ENCODE measurements at regions not wholly inside any gene's neighbourhood (a gene's known extent, or its start where the extent isn't known, plus 50 kb on each side); places are given as distances from the start of the nearest gene placed in this dataset.

DNA sequence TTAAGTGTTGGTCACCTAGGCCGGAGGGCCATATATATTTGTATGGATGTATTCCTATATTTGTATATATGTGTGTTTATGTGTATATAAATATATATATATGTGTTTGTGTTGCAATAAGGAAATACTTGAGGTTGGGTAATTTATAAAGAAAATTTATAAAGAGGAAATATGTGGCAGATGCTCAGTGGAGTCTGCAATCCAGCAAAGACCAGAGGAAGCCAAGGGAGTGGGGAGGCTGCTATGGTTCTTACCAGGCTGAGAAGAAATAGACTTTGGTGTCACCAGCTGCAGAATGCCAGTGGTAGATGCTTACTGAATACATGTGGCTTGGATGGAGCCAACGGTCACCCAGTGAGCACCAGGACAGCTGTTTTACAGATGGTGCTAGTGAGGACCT, 97.4 kb upstream of the ELOVL5 start:
- H3K9ac ChIP-seq (ENCODE audit: low read length): no peak overlapping the region
- no peaks in the 10 kb centered on the region for H3F3A ChIP-seq (ENCODE audit: insufficient read depth, low read length)
- DNase-seq: no peak
- H3K27ac ChIP-seq (ENCODE audit: low read length): no peak overlapping the region
- no peaks in the 10 kb centered on the region for H3K79me2 ChIP-seq (ENCODE audit: low read length)
- H3K4me1 ChIP-seq (ENCODE audit: low read length): no peaks in the 10 kb centered on the region
- TF ChIP-seq, protein P1, sequence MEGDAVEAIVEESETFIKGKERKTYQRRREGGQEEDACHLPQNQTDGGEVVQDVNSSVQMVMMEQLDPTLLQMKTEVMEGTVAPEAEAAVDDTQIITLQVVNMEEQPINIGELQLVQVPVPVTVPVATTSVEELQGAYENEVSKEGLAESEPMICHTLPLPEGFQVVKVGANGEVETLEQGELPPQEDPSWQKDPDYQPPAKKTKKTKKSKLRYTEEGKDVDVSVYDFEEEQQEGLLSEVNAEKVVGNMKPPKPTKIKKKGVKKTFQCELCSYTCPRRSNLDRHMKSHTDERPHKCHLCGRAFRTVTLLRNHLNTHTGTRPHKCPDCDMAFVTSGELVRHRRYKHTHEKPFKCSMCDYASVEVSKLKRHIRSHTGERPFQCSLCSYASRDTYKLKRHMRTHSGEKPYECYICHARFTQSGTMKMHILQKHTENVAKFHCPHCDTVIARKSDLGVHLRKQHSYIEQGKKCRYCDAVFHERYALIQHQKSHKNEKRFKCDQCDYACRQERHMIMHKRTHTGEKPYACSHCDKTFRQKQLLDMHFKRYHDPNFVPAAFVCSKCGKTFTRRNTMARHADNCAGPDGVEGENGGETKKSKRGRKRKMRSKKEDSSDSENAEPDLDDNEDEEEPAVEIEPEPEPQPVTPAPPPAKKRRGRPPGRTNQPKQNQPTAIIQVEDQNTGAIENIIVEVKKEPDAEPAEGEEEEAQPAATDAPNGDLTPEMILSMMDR (IDR thresholded peaks at IDR 0.05; ENCODE audit: low read length): no peak
- TF ChIP-seq EZH2phosphoT487 (IDR thresholded peaks at IDR 0.05; ENCODE audit: low read length) (no peak), EZH2 (optimal IDR thresholded peaks at IDR 0.05; ENCODE audit: low read depth, low read length) (no peak)
- no peak overlapping the region for H2AFZ ChIP-seq (ENCODE audit: low read length)
- no peaks in the 10 kb centered on the region for H3K9me2 ChIP-seq (replicated peaks; ENCODE audit: insufficient read depth, low read length)
- H4K20me1 ChIP-seq (ENCODE audit: insufficient read depth, low read length): no peaks in the 10 kb centered on the region
- H3K4me2 ChIP-seq (ENCODE audit: low read depth, low read length): no peak overlapping the region
- H3K36me3 ChIP-seq (replicated peaks; ENCODE audit: insufficient read depth, low read length): no peaks in the 10 kb centered on the region
- no peaks in the 10 kb centered on the region for H3K27me3 ChIP-seq (replicated peaks; ENCODE audit: insufficient read depth, low read length)
- H3K9me3 ChIP-seq (replicated peaks; ENCODE audit: insufficient read depth, low read length): no peaks in the 10 kb centered on the region
- no peak overlapping the region for H3K4me3 ChIP-seq (ENCODE audit: low read length)

DNA sequence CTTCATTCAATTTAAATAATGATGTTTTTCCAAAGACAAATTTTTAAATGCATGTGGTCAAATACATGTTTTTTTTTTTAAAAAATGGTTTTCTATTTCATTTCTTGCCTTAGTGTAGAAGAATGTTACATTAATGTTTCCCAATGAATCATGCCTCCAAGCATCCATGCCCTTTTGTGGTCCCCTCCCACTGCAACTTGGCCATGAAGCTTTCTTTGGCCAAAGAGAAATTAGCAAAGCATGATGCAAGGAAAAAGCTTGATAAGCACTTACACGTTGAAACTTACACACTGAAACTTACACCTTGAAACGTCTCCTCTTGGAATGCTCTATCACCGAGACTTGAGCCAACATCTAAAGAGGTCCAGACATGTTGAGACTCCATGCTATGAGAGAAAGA, 93.0 kb upstream of the ELOVL5 start:
- no peaks in the 10 kb centered on the region for H3K27me3 ChIP-seq (replicated peaks; ENCODE audit: insufficient read depth, low read length)
- no peak for DNase-seq
- H3K9ac ChIP-seq (ENCODE audit: low read length): no peak overlapping the region
- H3K4me1 ChIP-seq (ENCODE audit: low read length): peaks cover 8% of the 10 kb centered on the region
- peaks cover 7% of the 10 kb centered on the region; the same call in 1 of the 2 replicates for H3F3A ChIP-seq (ENCODE audit: insufficient read depth, low read length)
- H3K36me3 ChIP-seq (replicated peaks; ENCODE audit: insufficient read depth, low read length): no peaks in the 10 kb centered on the region
- no peak overlapping the region for H2AFZ ChIP-seq (ENCODE audit: low read length)
- H3K9me3 ChIP-seq (replicated peaks; ENCODE audit: insufficient read depth, low read length): no peaks in the 10 kb centered on the region
- H3K79me2 ChIP-seq (ENCODE audit: low read length): no peaks in the 10 kb centered on the region
- H3K4me3 ChIP-seq (ENCODE audit: low read length): no peak overlapping the region
- TF ChIP-seq EZH2phosphoT487 (IDR thresholded peaks at IDR 0.05; ENCODE audit: low read length): no peak
- TF ChIP-seq, protein P1 (IDR thresholded peaks at IDR 0.05; ENCODE audit: low read length): no peak
- TF ChIP-seq EZH2 (optimal IDR thresholded peaks at IDR 0.05; ENCODE audit: low read depth, low read length): no peak
- H3K4me2 ChIP-seq (ENCODE audit: low read depth, low read length): no peak overlapping the region
- H4K20me1 ChIP-seq (ENCODE audit: insufficient read depth, low read length): no peaks in the 10 kb centered on the region
- no peaks in the 10 kb centered on the region for H3K9me2 ChIP-seq (replicated peaks; ENCODE audit: insufficient read depth, low read length)
- no peak overlapping the region for H3K27ac ChIP-seq (ENCODE audit: low read length)

DNA sequence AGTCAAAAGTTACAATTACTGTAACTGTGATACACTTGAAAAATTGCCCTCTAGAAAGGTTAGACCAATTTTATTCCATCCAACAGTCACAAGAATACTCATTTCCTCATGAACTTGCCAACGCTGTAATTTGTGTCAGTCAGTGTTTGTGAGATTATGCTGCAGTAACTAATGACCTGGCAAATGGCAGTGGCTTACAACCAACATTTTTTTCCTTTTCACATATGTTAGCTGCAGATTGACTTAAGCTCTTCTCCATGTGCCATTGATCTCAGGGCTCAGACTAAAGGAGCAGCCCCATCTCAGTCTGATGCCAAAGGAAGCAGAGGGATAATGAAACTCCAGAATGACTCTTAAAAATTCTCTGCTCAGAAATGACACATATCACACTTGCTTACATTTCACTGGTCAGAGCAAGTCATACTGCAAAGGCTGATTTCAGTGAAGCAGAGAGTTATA, 92.3 kb upstream of the ELOVL5 start:
- TF ChIP-seq, protein P1 (IDR thresholded peaks at IDR 0.05; ENCODE audit: low read length): no peak
- TF ChIP-seq EZH2phosphoT487 (IDR thresholded peaks at IDR 0.05; ENCODE audit: low read length): no peak
- no peak for DNase-seq
- H2AFZ ChIP-seq (ENCODE audit: low read length): no peak overlapping the region
- no peaks in the 10 kb centered on the region for H4K20me1 ChIP-seq (ENCODE audit: insufficient read depth, low read length)
- H3K9me3 ChIP-seq (replicated peaks; ENCODE audit: insufficient read depth, low read length): no peaks in the 10 kb centered on the region
- H3K27ac ChIP-seq (ENCODE audit: low read length): no peak overlapping the region
- peaks cover 12% of the 10 kb centered on the region for H3K4me1 ChIP-seq (ENCODE audit: low read length)
- H3F3A ChIP-seq (ENCODE audit: insufficient read depth, low read length): peaks cover 12% of the 10 kb centered on the region; the same call in 1 of the 2 replicates
- H3K36me3 ChIP-seq (replicated peaks; ENCODE audit: insufficient read depth, low read length): no peaks in the 10 kb centered on the region
- no peaks in the 10 kb centered on the region for H3K79me2 ChIP-seq (ENCODE audit: low read length)
- H3K27me3 ChIP-seq (replicated peaks; ENCODE audit: insufficient read depth, low read length): no peaks in the 10 kb centered on the region
- no peak overlapping the region for H3K4me2 ChIP-seq (ENCODE audit: low read depth, low read length)
- H3K9ac ChIP-seq (ENCODE audit: low read length): no peak overlapping the region
- no peak overlapping the region for H3K4me3 ChIP-seq (ENCODE audit: low read length)
- H3K9me2 ChIP-seq (replicated peaks; ENCODE audit: insufficient read depth, low read length): no peaks in the 10 kb centered on the region

Measured in MM.1S (cell line).